ENCODE measurements at regions not wholly inside any gene's neighbourhood (a gene's known extent, or its start where the extent isn't known, plus 50 kb on each side); places are given as distances from the start of the nearest gene placed in this dataset.
A peak's percentile ranks its signal among the peaks of the same experiment; 100 is the strongest.

DNA sequence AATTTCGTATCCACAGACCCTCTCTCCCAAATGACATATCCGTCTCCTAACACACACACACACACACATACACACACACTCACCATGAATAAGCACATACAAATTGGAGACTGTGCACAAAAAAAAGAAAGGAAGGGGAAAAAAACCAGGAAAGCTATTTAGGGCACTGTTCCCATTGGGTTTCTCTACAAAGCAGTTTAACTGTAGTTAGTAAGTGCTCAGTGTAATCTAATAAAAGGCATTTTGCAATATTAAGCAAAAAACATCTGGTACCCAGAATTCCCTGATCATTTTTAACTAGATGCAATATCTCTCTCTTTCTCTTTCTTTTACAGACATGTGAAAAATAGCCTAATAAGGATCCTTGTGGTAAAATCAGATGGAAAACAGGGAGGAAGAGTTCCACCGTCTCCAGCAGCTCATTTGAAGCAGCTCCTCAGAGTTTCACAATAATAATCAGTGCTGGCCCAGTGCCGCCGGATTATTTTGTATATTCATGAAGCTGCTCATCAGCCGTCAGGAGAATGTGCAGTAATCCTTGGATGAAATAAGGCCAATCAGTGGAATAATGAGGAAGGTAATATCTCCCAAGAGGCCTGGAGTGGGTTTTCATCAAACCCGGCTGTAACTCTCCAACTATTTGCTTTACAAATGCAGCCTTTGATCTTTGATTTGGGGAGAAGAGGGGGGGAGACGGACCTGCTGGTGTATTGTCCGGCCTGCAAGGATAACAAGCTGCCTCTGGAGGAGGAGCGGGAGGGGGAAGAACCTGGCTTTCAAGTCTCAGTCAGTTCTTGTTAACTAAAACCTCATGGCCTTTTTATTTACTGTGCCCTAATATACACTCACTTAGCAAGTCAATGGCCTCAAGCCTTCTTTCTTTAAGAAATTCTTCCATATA is 227.6 kb upstream of the SMIM21 start:
- H3K9me3 Mint-ChIP-seq, result peaks cover 7% of the 10 kb centered on the region
- H3K4me3 Mint-ChIP-seq, result no peak overlapping the region

DNA sequence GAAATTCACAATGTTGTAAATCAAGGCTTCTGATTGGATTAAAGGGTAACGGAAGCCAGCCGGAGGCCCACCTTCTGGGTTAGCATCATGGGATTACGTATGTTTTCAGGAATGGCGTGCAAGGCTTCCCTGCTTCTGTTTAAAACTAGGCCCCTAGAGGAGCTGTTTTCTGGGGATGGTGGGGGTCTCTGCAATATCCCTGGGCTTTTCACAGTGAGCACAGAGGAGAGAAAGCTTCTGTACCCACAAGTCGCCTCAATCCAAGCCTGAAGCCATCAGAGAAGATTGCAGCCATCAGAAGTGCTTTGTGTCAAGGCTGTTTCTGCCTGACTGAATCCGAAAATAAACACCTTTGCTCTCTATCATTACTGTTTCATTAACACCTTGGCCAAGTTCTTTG is 226.9 kb upstream of the SMIM21 start:
- peaks cover 7 to 11% of the 10 kb centered on the region in 2 donors for H3K27me3 Mint-ChIP-seq
- peaks cover 7% of the 10 kb centered on the region for H3K9me3 Mint-ChIP-seq
- no peak for DNase-seq (ENCODE audit: low spot score)
- no peak for ATAC-seq
- no peak overlapping the region for H3K27ac Mint-ChIP-seq
- peaks cover 4 to 5% of the 10 kb centered on the region in 2 donors for H3K4me1 Mint-ChIP-seq (ENCODE audit: low read depth in 2 of 2)
- no peaks in the 10 kb centered on the region for H3K36me3 Mint-ChIP-seq
- no peak overlapping the region for H3K4me3 Mint-ChIP-seq

More for the DNA sequence above, 227.6 kb upstream of the SMIM21 start:
- Mint-ChIP-seq H3K27ac (no peak overlapping the region), H3K27me3 (peaks cover 7 to 9% of the 10 kb centered on the region in 2 donors), H3K36me3 (no peaks in the 10 kb centered on the region), H3K4me1 (ENCODE audit: low read depth in 2 of 2) (peaks cover 4 to 5% of the 10 kb centered on the region in 2 donors)
- DNase-seq (ENCODE audit: low spot score) (no peak), ATAC-seq (no peak)

DNA sequence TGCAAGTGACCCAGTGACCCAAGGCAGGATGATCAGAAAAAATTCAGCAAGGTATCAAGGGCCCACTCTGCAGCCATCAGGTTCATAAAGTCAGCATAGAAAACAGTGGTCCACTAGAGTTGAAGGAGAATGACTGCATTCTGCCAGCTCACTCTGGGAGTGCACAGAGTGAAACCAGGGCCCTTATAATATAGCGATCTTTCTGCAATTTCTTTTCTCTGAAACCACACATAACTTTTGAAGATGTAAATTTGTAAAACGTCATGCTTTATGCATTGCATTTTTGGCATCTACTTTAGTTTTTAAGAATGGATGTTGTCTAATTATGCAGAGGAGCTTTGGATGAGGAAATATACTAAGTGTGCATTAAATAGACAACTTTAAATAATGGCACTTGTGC is 225.0 kb upstream of the SMIM21 start:
- H3K4me1 Mint-ChIP-seq (ENCODE audit: low read depth in 2 of 2), result peaks cover 4 to 5% of the 10 kb centered on the region in 2 donors
- ATAC-seq (no peak), DNase-seq (ENCODE audit: low spot score) (no peak)
- H3K9me3 Mint-ChIP-seq, result peaks cover 3% of the 10 kb centered on the region
- no peak overlapping the region for H3K27ac Mint-ChIP-seq
- H3K4me3 Mint-ChIP-seq, result no peak overlapping the region
- peaks cover 12 to 14% of the 10 kb centered on the region in 2 donors for H3K27me3 Mint-ChIP-seq
- H3K36me3 Mint-ChIP-seq, result no peaks in the 10 kb centered on the region

DNA sequence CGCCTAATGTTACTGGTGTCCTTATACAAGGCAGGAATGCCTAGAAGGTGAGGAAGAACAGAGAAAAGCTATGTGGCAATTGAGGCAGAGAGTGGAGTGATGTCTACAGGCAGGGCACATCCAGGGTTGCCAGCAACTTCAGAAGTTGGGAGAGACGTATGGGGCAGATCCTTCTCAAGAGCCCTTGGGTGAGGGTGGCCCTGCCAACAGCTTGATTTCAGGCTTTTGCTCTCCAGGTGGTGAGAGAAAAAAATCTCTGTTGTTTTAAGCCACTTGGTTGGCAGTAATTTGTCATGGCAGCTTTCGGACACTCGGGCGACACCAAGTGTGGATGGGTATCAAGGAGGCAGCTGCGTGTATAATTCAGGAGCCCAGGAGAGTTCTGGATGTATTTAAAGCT is 217.4 kb upstream of the SMIM21 start:
- DNase-seq (ENCODE audit: low spot score) (no peak), ATAC-seq (no peak)
- Mint-ChIP-seq H3K27ac (no peak overlapping the region), H3K36me3 (no peaks in the 10 kb centered on the region), H3K4me3 (no peak overlapping the region), H3K9me3 (peaks cover 13% of the 10 kb centered on the region), H3K4me1 (ENCODE audit: low read depth in 2 of 2) (no peaks in the 10 kb centered on the region), H3K27me3 (peaks cover 6 to 17% of the 10 kb centered on the region in 2 donors)

DNA sequence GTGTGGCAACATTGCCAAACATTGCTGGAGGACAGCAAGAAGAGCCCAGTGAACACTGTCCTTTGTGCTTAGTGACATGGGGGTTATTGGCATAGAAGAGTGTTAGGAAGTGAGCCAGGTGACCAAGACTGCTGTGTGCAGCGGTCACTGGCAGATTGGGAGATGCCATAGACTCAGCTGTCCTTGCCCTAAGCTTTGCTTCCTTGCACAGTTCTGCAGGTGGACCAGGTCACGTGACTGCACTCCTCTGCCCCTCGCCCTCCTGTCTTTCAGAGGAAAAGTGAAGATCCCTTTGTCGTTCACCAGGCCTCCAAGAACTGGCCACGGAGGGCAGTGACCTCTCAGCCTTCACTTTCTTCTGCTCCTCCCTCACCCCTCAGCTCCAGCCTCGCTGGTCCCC is 215.6 kb upstream of the SMIM21 start:
- Mint-ChIP-seq H3K4me3 (no peak overlapping the region), H3K9me3 (peaks cover 13% of the 10 kb centered on the region), H3K27ac (no peak overlapping the region), H3K27me3 (peaks cover 3 to 17% of the 10 kb centered on the region in 2 donors), H3K4me1 (ENCODE audit: low read depth in 2 of 2) (no peaks in the 10 kb centered on the region), H3K36me3 (no peaks in the 10 kb centered on the region)
- ATAC-seq (no peak), DNase-seq (ENCODE audit: low spot score) (no peak)

DNA sequence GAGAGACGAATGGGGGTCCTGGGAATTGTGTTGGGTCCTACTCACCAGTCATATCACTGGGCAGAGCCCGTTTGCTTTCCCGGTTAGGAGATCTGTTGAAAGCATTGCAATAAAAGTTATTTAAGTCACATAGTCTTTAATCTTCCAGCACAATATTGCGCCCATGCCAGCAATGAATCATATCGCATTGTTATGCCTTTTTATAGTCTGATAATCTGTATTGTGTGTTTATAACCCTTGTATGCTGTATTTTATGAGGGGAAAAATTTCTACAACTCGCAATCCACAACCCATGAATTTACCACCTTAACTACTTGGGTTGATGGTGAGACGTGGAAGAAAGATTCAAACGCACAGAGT is 211.9 kb upstream of the SMIM21 start:
- H3K9me3 Mint-ChIP-seq, result peaks cover 3% of the 10 kb centered on the region
- peaks cover 0 to 10% of the 10 kb centered on the region in 2 donors for H3K27me3 Mint-ChIP-seq
- ATAC-seq (no peak), DNase-seq (ENCODE audit: low spot score) (no peak)
- H3K4me1 Mint-ChIP-seq (ENCODE audit: low read depth in 2 of 2), result no peaks in the 10 kb centered on the region
- no peaks in the 10 kb centered on the region for H3K36me3 Mint-ChIP-seq
- H3K4me3 Mint-ChIP-seq, result no peak overlapping the region
- no peak overlapping the region for H3K27ac Mint-ChIP-seq

- Mint-ChIP-seq H3K27me3 (peaks cover 0 to 10% of the 10 kb centered on the region in 2 donors), H3K27ac (no peak overlapping the region), H3K4me1 (ENCODE audit: low read depth in 2 of 2) (no peaks in the 10 kb centered on the region), H3K9me3 (peaks cover 3% of the 10 kb centered on the region), H3K36me3 (no peaks in the 10 kb centered on the region), H3K4me3 (no peak overlapping the region)
- ATAC-seq (no peak), DNase-seq (ENCODE audit: low spot score) (no peak)
Measured at GRCh38 chr18:75638776-75639471, 211.4 kb upstream of the SMIM21 start.

- Mint-ChIP-seq H3K27ac (no peak overlapping the region), H3K36me3 (no peaks in the 10 kb centered on the region), H3K27me3 (peaks cover 0 to 10% of the 10 kb centered on the region in 2 donors), H3K4me3 (no peak overlapping the region), H3K9me3 (peaks cover 3% of the 10 kb centered on the region), H3K4me1 (ENCODE audit: low read depth in 2 of 2) (no peaks in the 10 kb centered on the region)
- no peak for DNase-seq (ENCODE audit: low spot score)
- ATAC-seq, result no peak
Measured at GRCh38 chr18:75638223-75638775, 210.8 kb upstream of the SMIM21 start.

GRCh38 chr18:75635096-75635495 is 207.6 kb upstream of the SMIM21 start:
- no peak overlapping the region for H3K27ac Mint-ChIP-seq
- peaks cover 0 to 4% of the 10 kb centered on the region in 2 donors for H3K27me3 Mint-ChIP-seq
- no peaks in the 10 kb centered on the region for H3K36me3 Mint-ChIP-seq
- no peaks in the 10 kb centered on the region for H3K4me1 Mint-ChIP-seq (ENCODE audit: low read depth in 2 of 2)
- ATAC-seq (peak in 1 of 2 donors; percentile 43), DNase-seq (ENCODE audit: low spot score) (no peak)
- no peak overlapping the region for H3K4me3 Mint-ChIP-seq
- no peaks in the 10 kb centered on the region for H3K9me3 Mint-ChIP-seq

DNA sequence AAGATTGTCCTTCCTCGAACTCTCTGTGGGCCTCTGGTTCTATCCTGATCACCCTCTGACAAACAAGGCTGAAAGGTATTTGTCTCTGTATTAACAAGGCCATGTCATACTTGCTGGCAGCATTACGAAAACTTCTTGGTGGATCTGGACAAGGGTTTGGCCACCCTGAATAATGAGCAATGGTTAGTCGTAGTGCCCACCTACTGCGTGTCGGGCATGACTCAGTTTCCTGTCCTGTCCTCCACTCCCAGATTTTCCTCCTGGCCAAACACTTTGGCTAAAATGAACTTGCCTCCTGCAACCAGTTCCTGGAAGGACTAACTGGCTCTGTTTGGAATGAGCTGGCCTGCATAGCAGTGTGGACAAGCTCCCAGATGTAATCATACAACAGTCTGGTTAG is 198.5 kb upstream of the SMIM21 start:
- H3K4me3 Mint-ChIP-seq, result no peak overlapping the region
- ATAC-seq, result no peak
- peaks cover 0 to under 1% of the 10 kb centered on the region in 2 donors for H3K27me3 Mint-ChIP-seq

DNA sequence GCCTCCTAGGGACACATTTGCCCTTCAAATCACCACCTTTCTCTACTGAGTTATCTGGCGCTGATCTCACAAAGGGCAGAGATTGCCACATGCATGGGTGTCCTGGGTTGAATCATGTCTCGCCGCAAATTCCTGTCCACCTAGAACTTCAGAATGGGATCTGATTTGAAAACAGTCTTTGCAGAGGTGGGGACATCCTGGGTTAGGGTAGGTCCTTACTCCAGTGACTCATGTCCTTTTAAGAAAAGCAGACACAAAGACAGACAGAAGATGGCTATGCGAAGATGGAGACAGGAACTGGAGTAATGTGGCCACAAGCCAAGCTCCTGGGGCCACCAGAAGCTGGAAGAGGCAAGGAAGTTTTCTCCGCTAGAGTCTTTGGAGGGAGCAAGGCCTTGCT is 197.4 kb upstream of the SMIM21 start:
- no peak for DNase-seq (ENCODE audit: low spot score)
- ATAC-seq, result no peak
- Mint-ChIP-seq H3K27ac (no peak overlapping the region), H3K4me3 (no peak overlapping the region), H3K27me3 (peaks cover 0 to 7% of the 10 kb centered on the region in 2 donors), H3K9me3 (no peaks in the 10 kb centered on the region), H3K36me3 (no peaks in the 10 kb centered on the region), H3K4me1 (ENCODE audit: low read depth in 2 of 2) (no peaks in the 10 kb centered on the region)

More for the DNA sequence above, 198.5 kb upstream of the SMIM21 start:
- DNase-seq (ENCODE audit: low spot score), result no peak
- H3K36me3 Mint-ChIP-seq, result no peaks in the 10 kb centered on the region
- H3K27ac Mint-ChIP-seq, result no peak overlapping the region
- no peaks in the 10 kb centered on the region for H3K9me3 Mint-ChIP-seq
- H3K4me1 Mint-ChIP-seq (ENCODE audit: low read depth in 2 of 2), result no peaks in the 10 kb centered on the region

GRCh38 chr18:75621818-75622217 is 194.3 kb upstream of the SMIM21 start:
- no peaks in the 10 kb centered on the region for H3K4me1 Mint-ChIP-seq (ENCODE audit: low read depth in 2 of 2)
- DNase-seq (ENCODE audit: low spot score), result no peak
- H3K27me3 Mint-ChIP-seq, result peaks cover 0 to 20% of the 10 kb centered on the region in 2 donors
- H3K36me3 Mint-ChIP-seq, result no peaks in the 10 kb centered on the region
- no peak overlapping the region for H3K27ac Mint-ChIP-seq
- H3K9me3 Mint-ChIP-seq, result no peaks in the 10 kb centered on the region
- ATAC-seq, result no peak
- H3K4me3 Mint-ChIP-seq, result no peak overlapping the region

DNA sequence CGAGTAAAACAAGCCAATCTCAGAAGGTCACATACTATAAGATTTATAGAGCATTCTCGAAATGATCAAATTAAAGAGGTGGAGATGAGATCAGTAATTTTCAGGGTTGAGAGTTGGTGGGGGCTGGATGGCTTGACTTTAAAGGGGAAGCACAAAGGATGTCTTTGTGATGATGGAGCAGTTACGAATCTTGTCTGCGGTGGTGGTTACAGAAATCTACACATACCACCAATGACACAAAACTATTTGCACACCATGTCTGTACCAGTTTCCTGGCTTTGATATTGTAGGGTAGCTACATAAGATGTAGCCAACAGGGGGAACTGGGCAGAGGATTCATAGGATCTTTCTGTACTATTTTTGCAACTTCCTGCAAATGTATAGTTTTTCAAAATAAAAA is 190.6 kb upstream of the SMIM21 start:
- no peak for DNase-seq (ENCODE audit: low spot score)
- H3K4me1 Mint-ChIP-seq (ENCODE audit: low read depth in 2 of 2), result no peaks in the 10 kb centered on the region
- H3K36me3 Mint-ChIP-seq, result no peaks in the 10 kb centered on the region
- ATAC-seq, result no peak
- H3K27me3 Mint-ChIP-seq, result peaks cover 5 to 40% of the 10 kb centered on the region in 2 donors
- H3K27ac Mint-ChIP-seq, result no peak overlapping the region
- H3K9me3 Mint-ChIP-seq, result no peaks in the 10 kb centered on the region
- H3K4me3 Mint-ChIP-seq, result no peak overlapping the region

DNA sequence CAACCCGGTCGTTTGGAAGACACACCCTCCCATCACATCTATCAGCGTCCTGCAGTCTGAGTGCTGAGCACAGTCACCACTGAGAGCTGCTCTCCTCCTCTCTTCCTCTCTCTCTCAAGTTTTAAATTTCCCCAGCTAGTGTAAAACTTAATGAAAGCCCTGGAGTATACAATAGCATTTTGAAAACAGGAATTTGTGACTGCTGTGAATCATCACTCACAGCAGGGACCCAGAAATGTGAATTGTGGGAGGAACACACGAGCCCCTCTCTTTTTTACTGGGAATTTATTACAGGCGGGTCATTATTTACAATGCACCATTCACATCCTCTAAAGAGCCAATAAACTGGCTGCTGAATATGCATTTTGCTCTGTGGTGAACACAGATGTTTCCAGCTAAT is 185.0 kb upstream of the SMIM21 start:
- Mint-ChIP-seq H3K36me3 (no peaks in the 10 kb centered on the region), H3K27me3 (peaks cover 5 to 26% of the 10 kb centered on the region in 2 donors), H3K4me3 (no peak overlapping the region), H3K4me1 (ENCODE audit: low read depth in 2 of 2) (no peaks in the 10 kb centered on the region), H3K9me3 (no peaks in the 10 kb centered on the region), H3K27ac (no peak overlapping the region)
- ATAC-seq, result no peak
- DNase-seq (ENCODE audit: low spot score), result no peak
